Activated CD8-positive, alpha-beta T cell treated with anti-CD3 and anti-CD28 coated beads for 36 hours (primary cell): ENCODE measurements at regions not wholly inside any gene's neighbourhood (a gene's known extent, or its start where the extent isn't known, plus 50 kb on each side); places are given as distances from the start of the nearest gene placed in this dataset.
"Not testable (repeated sequence)": the region's sequence is repeated elsewhere in the genome, so short reads cannot be mapped to it uniquely, and the experiment has no call there.

ENCODE experiments used
- ATAC-seq: fragments of 200-7000 bp; cut with Tn5 transposase; one replicate; pipeline ENCODE4 v1.10.0; 2021; ENCODE audit warnings: mild to moderate bottlenecking, moderate library complexity
- CTCF ChIA-PET: fragments of 350-600 bp; sonication (Branson Sonifier 250); formaldehyde crosslinking; loops from one replicate; lab custom pipeline; 2021; ENCODE audit warnings: antibody characterized with exemption; lab: Charles Lee
- POLR2A ChIA-PET: fragments of 350-600 bp; sonication (Branson Sonifier 250); formaldehyde crosslinking; loops from one replicate; lab custom pipeline; 2021; ENCODE audit warnings: antibody characterized with exemption; lab: Charles Lee
- DNase-seq: peaks from one replicate; pipeline ENCODE4 v3.0.0-alpha.2; 2020
- H3K27ac Mint-ChIP-seq: one replicate; pipeline ENCODE4 v1.8.0; 2021; ENCODE audit warnings: mild to moderate bottlenecking, mixed read lengths
- H3K27me3 Mint-ChIP-seq: one replicate; pipeline ENCODE4 v1.8.0; 2021; ENCODE audit warnings: mixed read lengths
- H3K36me3 Mint-ChIP-seq: one replicate; pipeline ENCODE4 v1.8.0; 2021; ENCODE audit warnings: low read depth, mixed read lengths
- H3K4me1 Mint-ChIP-seq: one replicate; pipeline ENCODE4 v1.8.0; 2021; ENCODE audit warnings: low read depth, mixed read lengths
- H3K4me3 Mint-ChIP-seq: one replicate; pipeline ENCODE4 v1.8.0; 2021; ENCODE audit warnings: mild to moderate bottlenecking, moderate library complexity, mixed read lengths
- H3K9me3 Mint-ChIP-seq: one replicate; pipeline ENCODE4 v1.8.0; 2021; ENCODE audit warnings: mixed read lengths
- intact Hi-C: fragments of 100-400 bp; cut with micrococcal nuclease; formaldehyde crosslinking; loops from one replicate; pipeline ENCODE4 v1.10.0; 2022
- TF ChIP-seq, protein P1 (sequence below): fragments of 200-600 bp; IDR thresholded peaks from one replicate; pipeline ENCODE4 v1.8.0; 2022; ENCODE audit warnings: antibody characterized with exemption, mild to moderate bottlenecking

DNA sequence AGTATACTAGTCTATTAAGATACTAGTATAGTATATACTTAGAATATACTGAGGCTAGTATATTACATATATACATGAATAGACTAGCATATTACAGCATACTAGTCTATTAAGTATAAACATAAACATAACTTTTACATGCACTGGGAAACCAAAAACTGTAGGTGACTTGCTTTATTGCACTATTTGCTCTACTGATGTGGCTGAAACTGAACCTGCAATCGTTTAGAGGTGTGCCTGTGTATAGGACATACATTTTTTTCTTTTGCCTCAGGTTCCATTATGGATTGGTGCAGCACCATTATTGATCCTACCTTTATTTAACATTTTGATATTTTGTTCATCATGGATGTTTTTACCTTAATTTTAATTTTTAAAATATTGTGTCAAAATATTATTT lies 143.2 kb upstream of the RGS6 start:
- POLR2A ChIA-PET = no interaction called here
- H3K27me3 Mint-ChIP-seq = peaks cover 2% of the 10 kb centered on the region
- no peaks in the 10 kb centered on the region for H3K36me3 Mint-ChIP-seq
- TF ChIP-seq, protein P1, sequence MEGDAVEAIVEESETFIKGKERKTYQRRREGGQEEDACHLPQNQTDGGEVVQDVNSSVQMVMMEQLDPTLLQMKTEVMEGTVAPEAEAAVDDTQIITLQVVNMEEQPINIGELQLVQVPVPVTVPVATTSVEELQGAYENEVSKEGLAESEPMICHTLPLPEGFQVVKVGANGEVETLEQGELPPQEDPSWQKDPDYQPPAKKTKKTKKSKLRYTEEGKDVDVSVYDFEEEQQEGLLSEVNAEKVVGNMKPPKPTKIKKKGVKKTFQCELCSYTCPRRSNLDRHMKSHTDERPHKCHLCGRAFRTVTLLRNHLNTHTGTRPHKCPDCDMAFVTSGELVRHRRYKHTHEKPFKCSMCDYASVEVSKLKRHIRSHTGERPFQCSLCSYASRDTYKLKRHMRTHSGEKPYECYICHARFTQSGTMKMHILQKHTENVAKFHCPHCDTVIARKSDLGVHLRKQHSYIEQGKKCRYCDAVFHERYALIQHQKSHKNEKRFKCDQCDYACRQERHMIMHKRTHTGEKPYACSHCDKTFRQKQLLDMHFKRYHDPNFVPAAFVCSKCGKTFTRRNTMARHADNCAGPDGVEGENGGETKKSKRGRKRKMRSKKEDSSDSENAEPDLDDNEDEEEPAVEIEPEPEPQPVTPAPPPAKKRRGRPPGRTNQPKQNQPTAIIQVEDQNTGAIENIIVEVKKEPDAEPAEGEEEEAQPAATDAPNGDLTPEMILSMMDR = no peak
- H3K9me3 Mint-ChIP-seq = peaks cover 2% of the 10 kb centered on the region
- H3K4me1 Mint-ChIP-seq = no peaks in the 10 kb centered on the region
- no peak for ATAC-seq
- H3K4me3 Mint-ChIP-seq = no peak overlapping the region
- CTCF ChIA-PET = no interaction called here
- no peak for DNase-seq
- intact Hi-C loops = no loop called here
- no peak overlapping the region for H3K27ac Mint-ChIP-seq

DNA sequence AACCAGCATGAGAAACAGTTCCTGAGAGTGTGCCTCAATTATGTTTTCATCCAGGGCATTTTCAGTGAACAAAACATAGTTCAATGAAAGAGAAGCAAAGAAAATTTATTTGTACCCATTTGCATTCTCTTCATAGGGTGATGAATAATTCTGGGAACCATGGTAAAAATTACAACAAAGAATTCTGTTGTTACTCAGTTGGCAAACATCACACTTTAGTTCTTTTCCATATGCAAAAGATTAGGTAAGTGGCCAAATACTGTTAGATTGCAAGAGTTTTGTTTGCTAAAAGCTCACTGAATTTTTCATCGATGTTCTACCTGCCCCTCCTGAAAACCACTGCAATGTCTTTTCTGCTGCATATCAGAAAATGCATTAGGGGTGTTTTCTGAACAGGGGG lies 132.4 kb upstream of the RGS6 start:
- Mint-ChIP-seq H3K36me3 (no peaks in the 10 kb centered on the region), H3K4me1 (no peaks in the 10 kb centered on the region), H3K27ac (no peak overlapping the region), H3K27me3 (peaks cover 11% of the 10 kb centered on the region), H3K9me3 (no peaks in the 10 kb centered on the region), H3K4me3 (no peak overlapping the region)
- DNase-seq (no peak), ATAC-seq (no peak)
- intact Hi-C loops = no loop called here
- ChIA-PET POLR2A (no interaction called here), CTCF (interaction anchor here (1.1 kb wide), 1 partner anchor 15 kb away, joined by 3 read pairs; no protein-coding TSS in a partner anchor)
- TF ChIP-seq, protein P1 = no peak

DNA sequence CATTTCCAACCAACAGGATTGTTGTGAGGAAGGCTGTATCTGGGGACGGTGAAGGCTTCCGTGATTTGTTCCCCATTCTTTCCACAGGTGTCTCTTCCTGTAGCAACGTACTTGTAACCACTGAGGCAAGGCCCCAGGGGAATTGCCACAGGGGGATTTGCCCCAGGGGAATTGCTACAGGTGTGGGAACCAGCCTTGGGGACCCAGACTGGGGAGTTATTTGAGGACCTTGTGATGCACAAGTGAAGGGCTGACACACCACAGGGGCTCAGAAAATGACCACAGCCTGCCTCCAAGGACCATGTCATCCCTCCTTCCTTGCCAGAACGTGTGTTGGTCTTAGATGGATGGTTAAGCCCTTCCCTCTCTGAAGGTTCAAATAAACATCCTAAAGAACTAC lies 131.4 kb upstream of the RGS6 start:
- no peak overlapping the region for H3K27ac Mint-ChIP-seq
- H3K4me3 Mint-ChIP-seq = no peak overlapping the region
- ChIA-PET POLR2A (no interaction called here), CTCF (no interaction called here)
- intact Hi-C loops = no loop called here
- peaks cover 12% of the 10 kb centered on the region for H3K27me3 Mint-ChIP-seq
- ATAC-seq (no peak), DNase-seq (no peak)
- no peaks in the 10 kb centered on the region for H3K9me3 Mint-ChIP-seq
- H3K4me1 Mint-ChIP-seq = no peaks in the 10 kb centered on the region
- no peaks in the 10 kb centered on the region for H3K36me3 Mint-ChIP-seq
- TF ChIP-seq, protein P1 = no peak

- Mint-ChIP-seq H3K9me3 (no peaks in the 10 kb centered on the region), H3K36me3 (no peaks in the 10 kb centered on the region), H3K27ac (no peak overlapping the region), H3K27me3 (peaks cover 17% of the 10 kb centered on the region), H3K4me3 (no peak overlapping the region), H3K4me1 (no peaks in the 10 kb centered on the region)
- CTCF ChIA-PET = interaction anchor here (0.6 kb wide), 1 partner anchor 661 kb away, joined by 3 read pairs; no protein-coding TSS in a partner anchor
- ATAC-seq = no peak
- POLR2A ChIA-PET = no interaction called here
- DNase-seq = no peak
- intact Hi-C loops = no loop called here
- TF ChIP-seq, protein P1 = no peak
Measured at GRCh38 chr14:71803539-71804260, 128.5 kb upstream of the RGS6 start.

- POLR2A ChIA-PET = no interaction called here
- no peaks in the 10 kb centered on the region for H3K9me3 Mint-ChIP-seq
- ATAC-seq (no peak), DNase-seq (no peak)
- peaks cover 18% of the 10 kb centered on the region for H3K27me3 Mint-ChIP-seq
- CTCF ChIA-PET = no interaction called here
- intact Hi-C loops = no loop called here
- TF ChIP-seq, protein P1 = no peak
- no peak overlapping the region for H3K27ac Mint-ChIP-seq
- H3K4me1 Mint-ChIP-seq = no peaks in the 10 kb centered on the region
- H3K36me3 Mint-ChIP-seq = no peaks in the 10 kb centered on the region
- no peak overlapping the region for H3K4me3 Mint-ChIP-seq
Measured at GRCh38 chr14:71804992-71805391, 127.2 kb upstream of the RGS6 start.

DNA sequence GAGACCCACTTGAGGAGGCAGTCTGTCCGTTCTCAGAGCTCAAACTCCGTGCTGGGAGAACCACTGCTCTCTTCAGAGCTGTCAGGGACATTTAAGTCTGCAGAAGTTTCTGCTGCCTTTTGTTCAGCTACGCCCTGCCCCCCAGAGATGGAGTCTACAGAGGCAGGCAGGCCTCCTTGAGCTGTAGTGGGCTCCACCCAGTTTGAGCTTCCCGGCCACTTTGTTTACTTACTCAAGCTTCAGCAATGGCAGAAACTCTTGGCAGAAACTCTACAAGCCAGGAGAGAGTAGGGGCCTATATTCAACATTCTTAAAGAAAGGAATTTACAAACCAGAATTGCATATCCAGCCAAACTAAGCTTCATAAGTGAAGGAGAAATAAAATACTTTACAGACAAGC lies 125.2 kb upstream of the RGS6 start:
- DNase-seq, H3K27ac Mint-ChIP-seq, H3K36me3 Mint-ChIP-seq, H3K4me3 Mint-ChIP-seq, ATAC-seq, POLR2A ChIA-PET, CTCF ChIA-PET, H3K9me3 Mint-ChIP-seq, H3K4me1 Mint-ChIP-seq, intact Hi-C loops: not testable (repeated sequence)
- H3K27me3 Mint-ChIP-seq = peaks cover 22% of the 10 kb centered on the region

DNA sequence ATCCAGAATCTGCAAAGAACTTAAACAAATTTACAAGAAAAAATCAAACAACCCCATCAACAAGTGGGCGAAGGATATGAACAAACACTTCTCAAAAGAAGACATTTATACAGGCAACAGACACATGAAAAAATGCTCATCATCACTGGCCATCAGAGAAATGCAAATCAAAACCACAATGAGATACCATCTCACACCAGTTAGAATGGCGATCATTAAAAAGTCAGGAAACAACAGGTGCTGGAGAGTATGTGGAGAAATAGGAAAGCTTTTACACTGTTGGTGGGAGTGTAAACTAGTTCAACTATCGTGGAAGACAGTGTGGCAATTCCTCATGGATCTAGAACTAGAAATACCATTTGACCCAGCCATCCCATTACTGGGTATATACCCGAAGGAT lies 121.4 kb upstream of the RGS6 start:
- H3K4me1 Mint-ChIP-seq, H3K9me3 Mint-ChIP-seq, ATAC-seq, H3K27ac Mint-ChIP-seq, H3K4me3 Mint-ChIP-seq, intact Hi-C loops, H3K36me3 Mint-ChIP-seq, CTCF ChIA-PET, POLR2A ChIA-PET, DNase-seq: not testable (repeated sequence)
- H3K27me3 Mint-ChIP-seq = peaks cover 18% of the 10 kb centered on the region
